Neural crest cell (in vitro differentiated cells): ENCODE measurements at regions not wholly inside any gene's neighbourhood (a gene's known extent, or its start where the extent isn't known, plus 50 kb on each side); places are given as distances from the start of the nearest gene placed in this dataset.

ENCODE experiments used
- DNase-seq: peaks from one replicate; pipeline ENCODE4 v3.0.0; 2021; ENCODE audit warnings: low read depth, mixed read lengths, low spot score
- H3K27ac Mint-ChIP-seq: one replicate; pipeline ENCODE4 v1.8.0; 2021; ENCODE audit warnings: mild to moderate bottlenecking, mixed read lengths; ENCODE audit not compliant: unreplicated experiment
- H3K27me3 Mint-ChIP-seq: 2 replicates; pipeline ENCODE4 v1.8.0; 2021; ENCODE audit warnings: low read depth, mild to moderate bottlenecking, mixed read lengths
- H3K36me3 Mint-ChIP-seq: 2 replicates; pipeline ENCODE4 v1.8.0; 2021; ENCODE audit warnings: low read depth, mild to moderate bottlenecking, mixed read lengths
- H3K4me1 Mint-ChIP-seq: 2 replicates; pipeline ENCODE4 v1.8.0; 2021; ENCODE audit warnings: mixed read lengths
- H3K4me3 Mint-ChIP-seq: one replicate; pipeline ENCODE4 v1.8.0; 2021; ENCODE audit warnings: mild to moderate bottlenecking, mixed read lengths
- H3K9me3 Mint-ChIP-seq: 2 replicates; pipeline ENCODE4 v1.8.0; 2021; ENCODE audit warnings: mixed read lengths
- CTCF ChIP-seq: fragments of 200-600 bp; sonication (generic); conservative IDR thresholded peaks from 2 replicates; pipeline ENCODE4 v1.5.0; 2021; ENCODE audit warnings: antibody characterized with exemption, mild to moderate bottlenecking

GRCh38 chr13:106354961-106355360 lies 180.5 kb downstream of the EFNB2 start:
- Mint-ChIP-seq H3K9me3 (no peaks in the 10 kb centered on the region), H3K36me3 (no peaks in the 10 kb centered on the region), H3K4me3 (no peak overlapping the region), H3K4me1 (peaks cover 29% of the 10 kb centered on the region), H3K27ac (no peak overlapping the region), H3K27me3 (peaks cover 2% of the 10 kb centered on the region)
- no peak for DNase-seq
- TF ChIP-seq CTCF: no peak

- no peak overlapping the region for H3K27ac Mint-ChIP-seq
- H3K4me1 Mint-ChIP-seq: peaks cover 48% of the 10 kb centered on the region
- DNase-seq: no peak
- no peak for TF ChIP-seq CTCF
- H3K36me3 Mint-ChIP-seq: no peaks in the 10 kb centered on the region
- H3K9me3 Mint-ChIP-seq: no peaks in the 10 kb centered on the region
- no peak overlapping the region for H3K4me3 Mint-ChIP-seq
- peaks cover 10% of the 10 kb centered on the region for H3K27me3 Mint-ChIP-seq
Measured at GRCh38 chr13:106352850-106353249, 182.6 kb downstream of the EFNB2 start.

GRCh38 chr13:106351251-106351650 lies 184.2 kb downstream of the EFNB2 start:
- Mint-ChIP-seq H3K4me3 (peak overlapping the region; percentile 49), H3K36me3 (no peaks in the 10 kb centered on the region), H3K9me3 (no peaks in the 10 kb centered on the region), H3K27me3 (peaks cover 10% of the 10 kb centered on the region), H3K27ac (no peak overlapping the region), H3K4me1 (peaks cover 45% of the 10 kb centered on the region)
- TF ChIP-seq CTCF: no peak
- no peak for DNase-seq

- H3K27ac Mint-ChIP-seq: peak overlapping the region; percentile 79
- no peak for TF ChIP-seq CTCF
- H3K4me1 Mint-ChIP-seq: peaks cover 45% of the 10 kb centered on the region
- no peaks in the 10 kb centered on the region for H3K36me3 Mint-ChIP-seq
- peak overlapping the region; percentile 73 for H3K4me3 Mint-ChIP-seq
- DNase-seq: no peak
- H3K9me3 Mint-ChIP-seq: no peaks in the 10 kb centered on the region
- H3K27me3 Mint-ChIP-seq: peaks cover 10% of the 10 kb centered on the region
Measured at GRCh38 chr13:106350208-106350607, 185.3 kb downstream of the EFNB2 start.

- TF ChIP-seq CTCF: no peak
- Mint-ChIP-seq H3K4me3 (peak overlapping the region; percentile 90), H3K27me3 (peaks cover 10% of the 10 kb centered on the region), H3K4me1 (peaks cover 42% of the 10 kb centered on the region), H3K9me3 (no peaks in the 10 kb centered on the region), H3K27ac (peak overlapping the region; percentile 97), H3K36me3 (no peaks in the 10 kb centered on the region)
- DNase-seq: no peak
Measured at GRCh38 chr13:106349080-106349931, 186.2 kb downstream of the EFNB2 start.
